ENCODE measurements at regions not wholly inside any gene's neighbourhood (a gene's known extent, or its start where the extent isn't known, plus 50 kb on each side); places are given as distances from the start of the nearest gene placed in this dataset.

DNA sequence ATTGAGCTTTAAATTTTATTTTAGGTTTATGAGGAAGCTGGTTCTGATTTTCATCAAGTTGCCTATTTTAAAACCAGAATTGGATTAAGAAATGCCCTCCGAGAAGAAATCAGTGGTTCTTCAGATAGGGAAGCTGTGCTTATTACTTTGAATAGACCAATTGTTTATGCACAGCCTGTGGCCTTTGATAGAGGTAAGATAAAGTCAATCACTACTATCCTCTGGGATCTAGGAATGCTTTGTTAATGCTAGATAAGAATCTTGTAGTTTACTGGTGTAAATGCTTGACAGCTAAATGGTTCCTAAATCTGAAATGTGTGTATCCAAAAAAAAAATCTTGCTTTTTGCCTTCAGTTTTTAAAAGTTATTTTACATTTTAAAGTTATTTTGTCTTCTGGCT is 73.0 kb upstream of the ADAD1 start:
- no peak for DNase-seq

DNA sequence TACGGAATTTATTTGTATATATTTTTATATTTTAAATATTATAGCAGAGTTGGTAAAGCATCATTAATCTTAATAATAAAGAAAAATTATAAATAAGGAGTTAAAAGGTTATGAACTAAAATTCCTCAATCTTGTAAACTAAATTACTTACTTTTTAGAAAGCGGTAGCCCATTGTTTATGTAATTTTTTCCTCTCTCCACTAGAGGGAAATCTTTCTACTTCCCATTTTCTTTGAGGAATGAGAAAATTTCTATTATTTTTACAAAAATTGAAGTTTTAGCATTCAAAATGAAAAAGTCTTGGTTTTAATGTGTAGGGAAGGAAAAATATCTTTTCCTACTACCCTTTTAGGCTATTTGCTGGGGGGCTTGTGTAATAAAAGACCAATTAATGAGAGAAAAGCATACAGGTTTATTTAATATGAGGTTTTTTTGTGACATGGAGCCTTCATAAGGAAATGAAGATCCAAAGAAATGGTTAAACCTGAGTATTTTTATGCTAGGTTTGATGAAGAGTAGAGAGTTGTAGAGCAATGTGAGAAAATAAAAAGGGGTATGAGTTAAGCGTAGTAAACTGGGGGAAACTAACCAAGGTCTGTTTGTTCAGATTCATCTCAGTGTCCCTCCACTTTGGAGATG is 68.7 kb upstream of the ADAD1 start:
- DNase-seq = no peak

DNA sequence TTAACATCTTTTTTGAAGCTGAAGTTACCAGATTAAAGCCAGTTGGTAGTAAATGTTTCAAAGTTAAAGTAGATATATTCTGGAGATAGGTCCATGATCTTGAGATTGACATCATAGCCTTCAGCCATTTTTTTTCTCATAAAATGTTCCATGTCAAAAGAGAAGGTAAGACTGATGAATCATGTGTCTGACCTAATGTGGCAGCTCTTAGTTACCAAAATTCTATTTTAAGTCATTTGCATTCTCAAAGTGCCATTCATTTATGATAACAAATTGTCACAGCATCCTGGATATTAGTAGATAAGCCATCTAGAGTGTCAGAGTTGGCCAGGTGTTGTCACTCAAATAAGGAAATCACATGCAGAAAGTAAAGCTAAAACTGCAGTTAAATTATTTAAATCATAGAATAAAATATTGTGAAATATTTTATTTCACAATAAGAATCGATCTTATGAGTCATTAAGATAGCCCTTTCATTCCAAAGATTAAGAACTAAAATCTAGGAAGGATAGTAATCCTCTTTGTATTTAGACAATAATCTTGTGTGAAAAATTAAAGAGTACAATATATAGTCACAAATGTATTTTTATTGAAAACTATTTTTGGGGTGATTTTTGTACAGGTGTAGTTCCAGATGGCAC is 65.7 kb upstream of the ADAD1 start:
- DNase-seq = no peak

DNA sequence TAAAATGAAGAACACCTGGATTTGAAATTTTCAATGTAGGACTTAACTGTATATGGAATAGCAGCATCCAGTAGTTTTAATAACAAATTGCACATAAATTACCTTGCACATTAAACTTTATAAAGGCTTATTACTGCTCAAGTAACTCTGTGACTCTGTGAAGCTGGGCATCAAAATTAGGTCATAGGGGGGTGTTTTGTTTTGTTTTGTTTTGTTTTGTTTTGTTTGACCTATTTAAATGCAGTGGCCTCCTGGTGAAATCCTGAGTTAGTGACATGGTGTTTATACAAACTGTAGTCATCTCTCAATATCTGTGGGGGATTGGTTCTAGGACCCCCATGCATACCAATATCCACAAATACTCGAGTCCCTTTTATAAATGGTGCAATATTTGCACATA is 51.9 kb upstream of the ADAD1 start:
- DNase-seq = no peak

- no peak for DNase-seq
These were observed 49.9 kb upstream of the ADAD1 start for GRCh38 chr4:122328893-122329292.

Measured in T-helper 2 cell (primary cell).